H1 (cell line): ENCODE measurements at regions not wholly inside any gene's neighbourhood (a gene's known extent, or its start where the extent isn't known, plus 50 kb on each side); places are given as distances from the start of the nearest gene placed in this dataset.

ENCODE experiments used
- CTCF ChIA-PET: fragments of 300-600 bp; sonication (Branson Sonifier 250); formaldehyde crosslinking; loops from one replicate; lab custom pipeline; 2021; ENCODE audit not compliant: partially characterized antibody; lab: Charles Lee
- POLR2A ChIA-PET: fragments of 300-600 bp; sonication (Branson Sonifier 250); formaldehyde crosslinking; loops from one replicate; lab custom pipeline; 2021; ENCODE audit warnings: inconsistent platforms; ENCODE audit not compliant: partially characterized antibody; lab: Charles Lee
- DNase-seq, 2 experiments: peaks; one replicate each; pipeline versions ENCODE4 v3.0.0 to v3.0.0-alpha.2; 2010 to 2022; ENCODE audit warnings: low spot score in 2 of 2, low read depth in 1 of 2, mixed read lengths in 1 of 2
- FAIRE-seq: peaks from 2 replicates; lab custom pipeline; 2011; peaks lifted over from hg19 to GRCh38; lab: Jason Lieb, UNC
- H2AFZ ChIP-seq: 2 replicates; pipeline ENCODE4 v1.8.1; 2012; ENCODE audit warnings: low read length, inconsistent platforms
- H2AK5ac ChIP-seq: 2 replicates; pipeline ENCODE4 v1.6.1; 2013; ENCODE audit warnings: low read depth, low read length
- H2BK120ac ChIP-seq: replicated peaks from 2 replicates; pipeline ENCODE3; 2013; ENCODE audit warnings: low read depth, low read length, inconsistent platforms
- H2BK12ac ChIP-seq: 2 replicates; pipeline ENCODE4 v1.6.1; 2013; ENCODE audit warnings: low read depth, low read length
- H2BK15ac ChIP-seq: 2 replicates; pipeline ENCODE4 v1.6.1; 2013; ENCODE audit warnings: low read length
- H2BK20ac ChIP-seq: 2 replicates; pipeline ENCODE4 v1.6.1; 2013; ENCODE audit warnings: low read length
- H2BK5ac ChIP-seq: 2 replicates; pipeline ENCODE4 v1.6.1; 2013; ENCODE audit warnings: low read depth, low read length
- H3K14ac ChIP-seq: 2 replicates; pipeline ENCODE4 v1.6.1; 2013; ENCODE audit warnings: inconsistent platforms; ENCODE audit not compliant: insufficient read length
- H3K18ac ChIP-seq: 2 replicates; pipeline ENCODE4 v1.6.1; 2013; ENCODE audit warnings: low read length; ENCODE audit errors: extremely low read depth
- H3K23ac ChIP-seq: 2 replicates; pipeline ENCODE4 v1.6.1; 2013; ENCODE audit warnings: inconsistent platforms; ENCODE audit not compliant: insufficient read length
- H3K23me2 ChIP-seq: 2 replicates; pipeline ENCODE4 v1.6.1; 2013; ENCODE audit warnings: low read depth, low read length
- H3K27ac ChIP-seq: 2 replicates; pipeline ENCODE4 v1.6.1; 2011; ENCODE audit warnings: low read depth, low read length, inconsistent platforms
- H3K27me3 ChIP-seq, 4 experiments: replicated peaks in 1 of 4; 1 replicate in 1 of 4; 2 replicates in 3 of 4; pipeline versions ENCODE4 v1.6.1 to v1.8.1; 2011 to 2013; ENCODE audit warnings: low read length in 3 of 4, mild to moderate bottlenecking in 3 of 4, inconsistent platforms in 2 of 4, mixed read lengths in 2 of 4, moderate library complexity in 1 of 4; ENCODE audit not compliant: control insufficient read depth in 3 of 4, insufficient read depth in 3 of 4; ENCODE audit errors: extremely low read depth in 1 of 4
- H3K36me3 ChIP-seq, 4 experiments: 2 replicates each; pipeline versions ENCODE4 v1.6.1 to v1.8.1; 2011 to 2013; ENCODE audit warnings: mild to moderate bottlenecking in 4 of 4, low read length in 3 of 4, moderate library complexity in 2 of 4, control low read depth in 1 of 4, inconsistent platforms in 1 of 4; ENCODE audit not compliant: insufficient read depth in 4 of 4, control insufficient read depth in 2 of 4
- H3K4ac ChIP-seq: replicated peaks from 2 replicates; pipeline ENCODE3; 2013; ENCODE audit warnings: low read length, low read depth, mixed read lengths, inconsistent platforms; ENCODE audit not compliant: insufficient read length
- H3K4me1 ChIP-seq, 4 experiments: replicated peaks in 1 of 4; 1 replicate in 1 of 4; 2 replicates in 3 of 4; pipeline versions ENCODE4 v1.6.1 to v1.8.1; 2011 to 2013; ENCODE audit warnings: low read length in 3 of 4, inconsistent platforms in 2 of 4, mixed read lengths in 1 of 4; ENCODE audit not compliant: insufficient read depth in 4 of 4, control insufficient read depth in 3 of 4
- H3K4me2 ChIP-seq, 2 experiments: 2 replicates each; pipeline versions ENCODE4 v1.6.1 to v1.8.1; 2011 to 2013; ENCODE audit warnings: low read depth in 2 of 2, low read length in 2 of 2, control low read depth in 1 of 2, inconsistent platforms in 1 of 2, mild to moderate bottlenecking in 1 of 2; ENCODE audit not compliant: insufficient read depth in 1 of 2
- H3K4me3 ChIP-seq, 4 experiments: fragments of 200-600, 300-600 bp in 1 of 4; sonication (generic), shearing (Covaris generic), sonication (Bioruptor Twin) in 1 of 4; 2 replicates each; pipeline versions ENCODE4 v1.5.1 to v1.8.1; 2011 to 2016; ENCODE audit warnings: low read length in 4 of 4, low read depth in 3 of 4, control low read depth in 2 of 4, inconsistent platforms in 2 of 4, mild to moderate bottlenecking in 2 of 4, mixed read lengths in 1 of 4, moderate library complexity in 1 of 4; ENCODE audit not compliant: insufficient read depth in 2 of 4; ENCODE audit errors: extremely low read depth in 1 of 4
- H3K56ac ChIP-seq: replicated peaks from 2 replicates; pipeline ENCODE3; 2013; ENCODE audit warnings: low read depth, mild to moderate bottlenecking, mixed read lengths, low read length, inconsistent platforms; ENCODE audit not compliant: insufficient read length
- H3K79me1 ChIP-seq: 2 replicates; pipeline ENCODE4 v1.6.1; 2013; ENCODE audit warnings: low read depth, low read length, control low read depth
- H3K79me2 ChIP-seq, 2 experiments: 2 replicates each; pipeline versions ENCODE4 v1.6.1 to v1.8.1; 2012 to 2013; ENCODE audit warnings: low read length in 2 of 2, mild to moderate bottlenecking in 2 of 2, inconsistent platforms in 1 of 2; ENCODE audit not compliant: insufficient read depth in 2 of 2, control insufficient read depth in 1 of 2
- H3K9ac ChIP-seq, 4 experiments: replicated peaks in 1 of 4; 1 replicate in 1 of 4; 2 replicates in 3 of 4; pipeline versions ENCODE4 v1.6.1 to v1.8.1; 2011 to 2013; ENCODE audit warnings: low read depth in 3 of 4, low read length in 3 of 4, control low read depth in 2 of 4, mild to moderate bottlenecking in 2 of 4, moderate library complexity in 2 of 4, inconsistent platforms in 1 of 4; ENCODE audit errors: extremely low read depth in 1 of 4
- H3K9me3 ChIP-seq, 2 experiments: 2 replicates each; pipeline versions ENCODE4 v1.6.1 to v1.8.1; 2012 to 2013; ENCODE audit warnings: mild to moderate bottlenecking in 2 of 2, moderate library complexity in 2 of 2, control low read depth in 1 of 2, inconsistent platforms in 1 of 2, low read depth in 1 of 2, low read length in 1 of 2, mixed read lengths in 1 of 2; ENCODE audit not compliant: insufficient read depth in 2 of 2
- H4K20me1 ChIP-seq, 2 experiments: replicated peaks in 1 of 2; 2 replicates each; pipeline versions ENCODE3 to v1.8.1; 2011 to 2013; ENCODE audit warnings: inconsistent platforms in 2 of 2, low read length in 2 of 2, mild to moderate bottlenecking in 1 of 2; ENCODE audit not compliant: insufficient read depth in 2 of 2, control insufficient read depth in 1 of 2
- H4K5ac ChIP-seq: 2 replicates; pipeline ENCODE4 v1.6.1; 2013; ENCODE audit warnings: low read length, low read depth, mixed read lengths, inconsistent platforms; ENCODE audit not compliant: insufficient read length
- H4K8ac ChIP-seq: 2 replicates; pipeline ENCODE4 v1.8.0; 2013; ENCODE audit warnings: mild to moderate bottlenecking, moderate library complexity, low read length, inconsistent platforms; ENCODE audit not compliant: insufficient read depth; ENCODE audit errors: extremely low read depth
- H4K91ac ChIP-seq: replicated peaks from 2 replicates; pipeline ENCODE3; 2013; ENCODE audit warnings: low read length, mixed read lengths, inconsistent platforms; ENCODE audit not compliant: insufficient read length
- CTBP2 ChIP-seq: IDR thresholded peaks from 2 replicates; pipeline ENCODE4 v1.7.0; 2011; ENCODE audit warnings: borderline replicate concordance, mild to moderate bottlenecking, moderate library complexity, mixed read lengths, low read length; ENCODE audit not compliant: insufficient read depth, insufficient read length
- EP300 ChIP-seq, 2 experiments: IDR thresholded peaks; 1 replicate in 1 of 2; 2 replicates in 1 of 2; pipeline ENCODE4 v1.6.1; 2011 to 2012; ENCODE audit warnings: low read depth in 2 of 2, low read length in 2 of 2, mild to moderate bottlenecking in 2 of 2, borderline replicate concordance in 1 of 2, inconsistent platforms in 1 of 2, moderate library complexity in 1 of 2
- GABPA ChIP-seq: IDR thresholded peaks from 2 replicates; pipeline ENCODE4 v1.6.1; 2011; ENCODE audit warnings: mild to moderate bottlenecking, low read length, moderate library complexity, borderline replicate concordance; ENCODE audit not compliant: insufficient read depth
- KDM5A ChIP-seq: fragments of 200-600 bp; IDR thresholded peaks from 2 replicates; pipeline ENCODE4 v1.7.1; 2012; ENCODE audit warnings: mild to moderate bottlenecking, low read length, inconsistent platforms, mixed read lengths
- RFX5 ChIP-seq: IDR thresholded peaks from 2 replicates; pipeline ENCODE4 v1.6.1; 2011; ENCODE audit warnings: low read depth, low read length, improper control_type of control experiment, borderline replicate concordance
- SAP30 ChIP-seq: fragments of 300-600 bp; sonication (generic); IDR thresholded peaks from 2 replicates; pipeline ENCODE4 v1.7.1; 2012; ENCODE audit warnings: low read length, moderate library complexity, mild to moderate bottlenecking, inconsistent platforms; ENCODE audit not compliant: insufficient read depth, insufficient replicate concordance
- SIN3A ChIP-seq, 2 experiments: IDR thresholded peaks in 1 of 2; conservative IDR thresholded peaks in 1 of 2; 2 replicates each; pipeline ENCODE4 v1.6.1; 2011 to 2012; ENCODE audit warnings: low read length in 2 of 2, improper control_type of control experiment in 1 of 2, low read depth in 1 of 2, mild to moderate bottlenecking in 1 of 2
- SP1 ChIP-seq: IDR thresholded peaks from 2 replicates; pipeline ENCODE4 v1.6.1; 2011; ENCODE audit warnings: low read depth, low read length
- TEAD4 ChIP-seq: IDR thresholded peaks from 2 replicates; pipeline ENCODE4 v1.6.1; 2012; ENCODE audit warnings: low read depth, low read length, inconsistent platforms, mixed read lengths
- WGBS, 2 experiments: shearing (Covaris generic) in 1 of 2; methylation state at CpG; one replicate each; pipeline versions ENCODE4 v1.1.6 to v1.1.7; 2013 to 2015; ENCODE audit warnings: low lambda C conversion rate in 2 of 2, mixed read lengths in 2 of 2, inconsistent platforms in 1 of 2, low coverage in 1 of 2, missing lambda C conversion rate in 1 of 2; ENCODE audit not compliant: insufficient replicate concordance in 2 of 2, insufficient coverage in 1 of 2, insufficient read length in 1 of 2; ENCODE audit errors: extremely low coverage in 1 of 2, missing lambda C conversion rate in 1 of 2; 5-methylcytosine and 5-hydroxymethylcytosine counted together

DNA sequence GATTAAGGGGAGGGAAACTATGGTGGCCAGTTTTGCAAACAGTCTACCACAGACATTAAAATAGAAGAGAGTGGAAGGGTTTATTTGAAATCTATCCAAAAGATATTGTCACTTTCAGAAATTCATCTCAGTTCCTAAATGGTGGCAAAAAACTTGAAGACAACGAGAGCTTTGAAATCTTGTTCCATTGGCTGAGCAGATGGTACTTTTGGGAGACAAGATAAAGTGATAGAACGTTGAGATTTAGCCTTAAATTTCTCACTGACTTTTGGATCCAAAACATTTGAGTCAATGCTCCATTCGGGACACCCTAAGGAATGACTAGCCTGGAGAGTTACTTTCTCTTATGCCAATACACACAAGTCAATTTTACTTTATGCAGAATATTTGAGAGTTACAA is 319.1 kb upstream of the LARGE1 start:
- Histone ChIP-seq H2BK120ac (no peak overlapping the region), H3K4me3 (no peak overlapping the region), H3K18ac (no peak overlapping the region), H2BK5ac (no peak overlapping the region)
- POLR2A ChIA-PET, result no interaction called here
- TF ChIP-seq GABPA (no peak), SAP30 (no peak), SP1 (no peak), TEAD4 (no peak), EP300 (IDR thresholded peaks at IDR 0.05; ENCODE audit: borderline replicate concordance in 1 of 2, low read depth in 2 of 2, low read length in 2 of 2) (no peak), KDM5A (no peak), CTBP2 (no peak), SIN3A (conservative IDR thresholded peaks at IDR 0.05 in 1 of 2, IDR thresholded peaks at IDR 0.05 in 1 of 2; ENCODE audit: low read depth in 1 of 2, low read length in 2 of 2) (no peak), RFX5 (no peak)
- TF ChIP-seq, all 59 proteins: peak for 0
- H3K79me1 ChIP-seq, result no peaks in the 10 kb centered on the region
- no peak overlapping the region for H2AFZ ChIP-seq
- H3K23ac ChIP-seq, result no peak overlapping the region
- H3K27me3 ChIP-seq, result no peaks in the 10 kb centered on the region; a peak in 1 of 7 replicates
- H2AK5ac ChIP-seq, result no peak overlapping the region
- H4K20me1 ChIP-seq, result no peaks in the 10 kb centered on the region
- DNase-seq (no peak), FAIRE-seq (no peak)
- no peak overlapping the region for H4K8ac ChIP-seq
- no peak overlapping the region for H3K4ac ChIP-seq
- no peaks in the 10 kb centered on the region for H3K4me1 ChIP-seq
- no peak overlapping the region for H3K56ac ChIP-seq
- no peaks in the 10 kb centered on the region for H3K79me2 ChIP-seq
- H4K91ac ChIP-seq, result no peak overlapping the region
- no peak overlapping the region for H3K27ac ChIP-seq
- H3K4me2 ChIP-seq, result no peak overlapping the region
- H2BK20ac ChIP-seq, result no peak overlapping the region
- H4K5ac ChIP-seq, result no peak overlapping the region
- no peak overlapping the region for H2BK12ac ChIP-seq
- H2BK15ac ChIP-seq, result no peak overlapping the region
- no peak overlapping the region for H3K9ac ChIP-seq
- no peak overlapping the region for H3K14ac ChIP-seq
- CTCF ChIA-PET, result no interaction called here
- no peaks in the 10 kb centered on the region for H3K36me3 ChIP-seq
- no peaks in the 10 kb centered on the region for H3K23me2 ChIP-seq
- H3K9me3 ChIP-seq, result no peaks in the 10 kb centered on the region
- 85% methylated on average over 3 of the region's 3 CpGs; no CpG with 5 or more reads in 1 of the 2 experiments for WGBS, 2 experiments
